HepG2 (cell line): ENCODE measurements at regions not wholly inside any gene's neighbourhood (a gene's known extent, or its start where the extent isn't known, plus 50 kb on each side); places are given as distances from the start of the nearest gene placed in this dataset.

ENCODE experiments used
- CEBPB ChIP-seq: IDR thresholded peaks from 2 replicates; pipeline ENCODE4 v1.6.1; 2011; ENCODE audit warnings: low read depth, low read length, improper control_type of control experiment, borderline replicate concordance
- JUND ChIP-seq: sonication (generic); formaldehyde crosslinking; IDR thresholded peaks from 2 replicates; pipeline ENCODE4 v1.8.0; 2022; ENCODE audit warnings: mild to moderate bottlenecking, missing genetic modification reagents
- NR2F1 ChIP-seq, 2 experiments: fragments of 450-650 bp in 1 of 2; formaldehyde crosslinking in 1 of 2; IDR thresholded peaks; 2 replicates each; pipeline versions ENCODE4 v1.5.0 to v1.6.1; 2016 to 2020; ENCODE audit warnings: mild to moderate bottlenecking in 1 of 2, missing compliant biosample characterization in 1 of 2, missing genetic modification reagents in 1 of 2, moderate library complexity in 1 of 2
- REPIN1 ChIP-seq: sonication (generic); formaldehyde crosslinking; IDR thresholded peaks from 2 replicates; pipeline ENCODE4 v1.8.0; 2022; ENCODE audit warnings: missing genetic modification reagents, low read depth, mild to moderate bottlenecking, borderline replicate concordance
- TARDBP ChIP-seq: sonication (generic); formaldehyde crosslinking; IDR thresholded peaks from 2 replicates; pipeline ENCODE4 v1.8.0; 2022; ENCODE audit warnings: mild to moderate bottlenecking, missing genetic modification reagents
- TCF12 ChIP-seq, 2 experiments: fragments of 450-650 bp in 1 of 2; sonication (generic) in 1 of 2; formaldehyde crosslinking in 1 of 2; IDR thresholded peaks; 2 replicates each; pipeline versions ENCODE4 v1.6.1 to v1.8.0; 2017 to 2022; ENCODE audit warnings: antibody characterized with exemption in 1 of 2, mild to moderate bottlenecking in 1 of 2, missing genetic modification reagents in 1 of 2, moderate library complexity in 1 of 2
- ZNF124 ChIP-seq: sonication (generic); formaldehyde crosslinking; IDR thresholded peaks from 2 replicates; pipeline ENCODE4 v1.4.0; 2020; ENCODE audit warnings: missing genetic modification reagents
- ZNF660 ChIP-seq: sonication (generic); formaldehyde crosslinking; IDR thresholded peaks from 2 replicates; pipeline ENCODE4 v1.5.1; 2020; ENCODE audit warnings: mild to moderate bottlenecking, low read depth, missing genetic modification reagents, borderline replicate concordance
- ZNF841 ChIP-seq: sonication (generic); formaldehyde crosslinking; IDR thresholded peaks from 2 replicates; pipeline ENCODE4 v1.8.1; 2023; ENCODE audit warnings: missing genetic modification reagents, borderline replicate concordance
- ZSCAN20 ChIP-seq: sonication (generic); formaldehyde crosslinking; IDR thresholded peaks from 2 replicates; pipeline ENCODE4 v1.4.0; 2020; ENCODE audit warnings: missing genetic modification reagents, mild to moderate bottlenecking, borderline replicate concordance
- TF ChIP-seq, protein P1 (sequence below): sonication (generic); formaldehyde crosslinking; IDR thresholded peaks from 2 replicates; pipeline ENCODE4 v1.8.0; 2022; ENCODE audit warnings: missing genetic modification reagents, mild to moderate bottlenecking, moderate library complexity, borderline replicate concordance
- TF ChIP-seq, protein P2 (sequence below): sonication (generic); formaldehyde crosslinking; conservative IDR thresholded peaks from 2 replicates; pipeline ENCODE4 v1.8.1; 2023; ENCODE audit warnings: missing genetic modification reagents
- TF ChIP-seq, protein P3 (sequence below): sonication (generic); formaldehyde crosslinking; IDR thresholded peaks from 2 replicates; pipeline ENCODE4 v1.5.0; 2020; ENCODE audit warnings: missing genetic modification reagents, mild to moderate bottlenecking, borderline replicate concordance

DNA sequence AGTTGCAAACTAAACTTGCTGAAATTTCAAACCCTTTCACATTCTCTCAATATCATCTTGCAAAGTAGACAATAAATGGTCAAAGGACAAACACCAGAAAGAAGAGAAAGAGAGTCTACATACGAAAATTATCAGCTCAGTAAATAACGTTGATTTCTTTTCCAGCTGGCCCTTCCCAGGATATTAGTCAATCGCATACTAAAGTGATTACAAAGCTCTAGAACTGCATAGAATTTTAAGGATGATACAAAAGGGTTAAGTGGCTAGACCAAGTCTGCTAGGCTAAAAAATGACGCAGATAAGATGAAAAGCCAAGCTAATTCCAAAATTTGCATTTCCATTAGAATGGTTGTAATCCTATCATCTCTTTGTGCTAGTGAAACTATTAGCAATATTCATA is 405.7 kb downstream of the FBXO15 start:
- no peak for TF ChIP-seq ZNF124 (CRISPR knock-in tag)
- TF ChIP-seq ZSCAN20 = no peak
- TF ChIP-seq TCF12 (IDR thresholded peaks at IDR 0.05) = no peak
- TF ChIP-seq TCF12 (CRISPR knock-in tag; IDR thresholded peaks at IDR 0.05) = no peak
- TF ChIP-seq, protein P1, sequence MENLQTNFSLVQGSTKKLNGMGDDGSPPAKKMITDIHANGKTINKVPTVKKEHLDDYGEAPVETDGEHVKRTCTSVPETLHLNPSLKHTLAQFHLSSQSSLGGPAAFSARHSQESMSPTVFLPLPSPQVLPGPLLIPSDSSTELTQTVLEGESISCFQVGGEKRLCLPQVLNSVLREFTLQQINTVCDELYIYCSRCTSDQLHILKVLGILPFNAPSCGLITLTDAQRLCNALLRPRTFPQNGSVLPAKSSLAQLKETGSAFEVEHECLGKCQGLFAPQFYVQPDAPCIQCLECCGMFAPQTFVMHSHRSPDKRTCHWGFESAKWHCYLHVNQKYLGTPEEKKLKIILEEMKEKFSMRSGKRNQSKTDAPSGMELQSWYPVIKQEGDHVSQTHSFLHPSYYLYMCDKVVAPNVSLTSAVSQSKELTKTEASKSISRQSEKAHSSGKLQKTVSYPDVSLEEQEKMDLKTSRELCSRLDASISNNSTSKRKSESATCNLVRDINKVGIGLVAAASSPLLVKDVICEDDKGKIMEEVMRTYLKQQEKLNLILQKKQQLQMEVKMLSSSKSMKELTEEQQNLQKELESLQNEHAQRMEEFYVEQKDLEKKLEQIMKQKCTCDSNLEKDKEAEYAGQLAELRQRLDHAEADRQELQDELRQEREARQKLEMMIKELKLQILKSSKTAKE (CRISPR knock-in tag) = no peak
- no peak for TF ChIP-seq REPIN1 (CRISPR knock-in tag)
- no peak for TF ChIP-seq CEBPB
- TF ChIP-seq TARDBP (CRISPR knock-in tag) = no peak
- no peak for TF ChIP-seq NR2F1 (CRISPR knock-in tag; IDR thresholded peaks at IDR 0.05)
- TF ChIP-seq, protein P2, sequence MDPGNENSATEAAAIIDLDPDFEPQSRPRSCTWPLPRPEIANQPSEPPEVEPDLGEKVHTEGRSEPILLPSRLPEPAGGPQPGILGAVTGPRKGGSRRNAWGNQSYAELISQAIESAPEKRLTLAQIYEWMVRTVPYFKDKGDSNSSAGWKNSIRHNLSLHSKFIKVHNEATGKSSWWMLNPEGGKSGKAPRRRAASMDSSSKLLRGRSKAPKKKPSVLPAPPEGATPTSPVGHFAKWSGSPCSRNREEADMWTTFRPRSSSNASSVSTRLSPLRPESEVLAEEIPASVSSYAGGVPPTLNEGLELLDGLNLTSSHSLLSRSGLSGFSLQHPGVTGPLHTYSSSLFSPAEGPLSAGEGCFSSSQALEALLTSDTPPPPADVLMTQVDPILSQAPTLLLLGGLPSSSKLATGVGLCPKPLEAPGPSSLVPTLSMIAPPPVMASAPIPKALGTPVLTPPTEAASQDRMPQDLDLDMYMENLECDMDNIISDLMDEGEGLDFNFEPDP (CRISPR knock-in tag) = no peak
- TF ChIP-seq ZNF660 (CRISPR knock-in tag) = no peak
- TF ChIP-seq, protein P3, sequence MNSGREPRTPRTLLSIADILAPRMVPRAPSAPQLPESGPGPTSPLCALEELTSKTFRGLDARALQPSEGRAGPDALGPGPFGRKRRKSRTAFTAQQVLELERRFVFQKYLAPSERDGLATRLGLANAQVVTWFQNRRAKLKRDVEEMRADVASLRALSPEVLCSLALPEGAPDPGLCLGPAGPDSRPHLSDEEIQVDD (CRISPR knock-in tag) = no peak
- no peak for TF ChIP-seq JUND (CRISPR knock-in tag)
- no peak for TF ChIP-seq ZNF841
